Astrocyte (in vitro differentiated cells and primary cell): ENCODE measurements at regions not wholly inside any gene's neighbourhood (a gene's known extent, or its start where the extent isn't known, plus 50 kb on each side); places are given as distances from the start of the nearest gene placed in this dataset.

Experiments
- DNase-seq: peaks from one replicate; pipeline ENCODE4 v3.0.0-alpha.2; 2010; ENCODE audit warnings: low read depth
- FAIRE-seq: peaks from 2 replicates; lab custom pipeline; 2011; peaks lifted over from hg19 to GRCh38; lab: Jason Lieb, UNC
- H2AFZ ChIP-seq: 2 replicates; pipeline ENCODE4 v1.6.0; 2012; ENCODE audit warnings: low read depth, low read length, inconsistent platforms
- H3K27ac ChIP-seq: 2 replicates; pipeline ENCODE4 v1.5.1; 2011; ENCODE audit warnings: low read depth, low read length, inconsistent platforms
- H3K27me3 ChIP-seq: 2 replicates; pipeline ENCODE4 v1.6.0; 2011; ENCODE audit warnings: low read length, inconsistent platforms; ENCODE audit not compliant: insufficient read depth
- H3K36me3 ChIP-seq: 2 replicates; pipeline ENCODE4 v1.5.1; 2011; ENCODE audit warnings: low read length, inconsistent platforms; ENCODE audit not compliant: insufficient read depth
- H3K4me1 ChIP-seq: 2 replicates; pipeline ENCODE4 v1.5.1; 2011; ENCODE audit warnings: low read length, inconsistent platforms; ENCODE audit not compliant: insufficient read depth
- H3K4me2 ChIP-seq: 2 replicates; pipeline ENCODE4 v1.6.0; 2012; ENCODE audit warnings: low read length, inconsistent platforms
- H3K4me3 ChIP-seq: 2 replicates; pipeline ENCODE4 v1.5.1; 2011; ENCODE audit warnings: low read depth, mild to moderate bottlenecking, low read length, inconsistent platforms; ENCODE audit not compliant: insufficient read depth
- H3K79me2 ChIP-seq: 2 replicates; pipeline ENCODE4 v1.6.0; 2012; ENCODE audit warnings: mild to moderate bottlenecking, low read length, inconsistent platforms; ENCODE audit not compliant: insufficient read depth
- H3K9ac ChIP-seq: 2 replicates; pipeline ENCODE4 v1.6.0; 2012; ENCODE audit warnings: mild to moderate bottlenecking, low read length, inconsistent platforms
- H3K9me3 ChIP-seq: 2 replicates; pipeline ENCODE4 v1.5.1; 2012; ENCODE audit warnings: low read depth, mild to moderate bottlenecking, low read length, inconsistent platforms; ENCODE audit not compliant: insufficient read depth
- H4K20me1 ChIP-seq: 2 replicates; pipeline ENCODE4 v1.6.0; 2012; ENCODE audit warnings: low read length, inconsistent platforms; ENCODE audit not compliant: insufficient read depth
- H3K27ac Mint-ChIP-seq: one replicate; pipeline ENCODE4 v1.8.0; 2021; ENCODE audit warnings: mild to moderate bottlenecking, mixed read lengths; ENCODE audit not compliant: unreplicated experiment
- H3K27me3 Mint-ChIP-seq: one replicate; pipeline ENCODE4 v1.8.0; 2021; ENCODE audit warnings: low read depth, mixed read lengths; ENCODE audit not compliant: unreplicated experiment
- H3K36me3 Mint-ChIP-seq: one replicate; pipeline ENCODE4 v1.8.0; 2021; ENCODE audit warnings: low read depth, mixed read lengths; ENCODE audit not compliant: unreplicated experiment
- H3K4me1 Mint-ChIP-seq: one replicate; pipeline ENCODE4 v1.8.0; 2021; ENCODE audit warnings: low read depth, mixed read lengths; ENCODE audit not compliant: unreplicated experiment
- H3K4me3 Mint-ChIP-seq: one replicate; pipeline ENCODE4 v1.8.0; 2021; ENCODE audit warnings: mild to moderate bottlenecking, moderate library complexity, mixed read lengths; ENCODE audit not compliant: unreplicated experiment
- H3K9me3 Mint-ChIP-seq: one replicate; pipeline ENCODE4 v1.8.0; 2021; ENCODE audit warnings: mild to moderate bottlenecking, mixed read lengths; ENCODE audit not compliant: unreplicated experiment
- CTCF ChIP-seq: IDR thresholded peaks from 2 replicates; pipeline ENCODE4 v1.5.1; 2011; ENCODE audit warnings: low read depth, mild to moderate bottlenecking, inconsistent platforms, low read length, moderate library complexity; ENCODE audit not compliant: insufficient read depth
- EZH2 ChIP-seq: IDR thresholded peaks from 2 replicates; pipeline ENCODE4 v1.6.1; 2012; ENCODE audit warnings: mild to moderate bottlenecking, low read length, inconsistent platforms; ENCODE audit not compliant: insufficient read depth

- no peak overlapping the region for H3K9ac ChIP-seq
- H3K4me2 ChIP-seq = no peak overlapping the region
- FAIRE-seq (no peak), DNase-seq (no peak)
- no peaks in the 10 kb centered on the region for H3K4me1 ChIP-seq
- Mint-ChIP-seq H3K4me3 (no peak overlapping the region), H3K27ac (no peak overlapping the region), H3K9me3 (peaks cover 3% of the 10 kb centered on the region), H3K36me3 (no peaks in the 10 kb centered on the region), H3K4me1 (peaks cover 15% of the 10 kb centered on the region), H3K27me3 (no peaks in the 10 kb centered on the region)
- no peak overlapping the region for H3K4me3 ChIP-seq
- no peak overlapping the region for H3K27ac ChIP-seq
- no peaks in the 10 kb centered on the region for H3K27me3 ChIP-seq
- H4K20me1 ChIP-seq = no peaks in the 10 kb centered on the region
- no peaks in the 10 kb centered on the region for H3K79me2 ChIP-seq
- no peaks in the 10 kb centered on the region for H3K36me3 ChIP-seq
- H3K9me3 ChIP-seq = no peaks in the 10 kb centered on the region
- no peak overlapping the region for H2AFZ ChIP-seq
- TF ChIP-seq CTCF (no peak), EZH2 (no peak)
Measured at GRCh38 chr4:188455062-188455752, 316.0 kb downstream of the TRIML1 start.

- Mint-ChIP-seq H3K27me3 (no peaks in the 10 kb centered on the region), H3K27ac (no peak overlapping the region), H3K4me3 (no peak overlapping the region), H3K4me1 (peaks cover 5% of the 10 kb centered on the region), H3K36me3 (no peaks in the 10 kb centered on the region), H3K9me3 (peaks cover 9% of the 10 kb centered on the region)
- Histone ChIP-seq H4K20me1 (no peaks in the 10 kb centered on the region), H3K4me2 (no peak overlapping the region), H3K9me3 (no peaks in the 10 kb centered on the region), H3K9ac (no peak overlapping the region), H3K36me3 (no peaks in the 10 kb centered on the region), H2AFZ (no peak overlapping the region), H3K27ac (no peak overlapping the region), H3K4me1 (no peaks in the 10 kb centered on the region), H3K4me3 (no peak overlapping the region), H3K79me2 (no peaks in the 10 kb centered on the region), H3K27me3 (no peaks in the 10 kb centered on the region)
- DNase-seq = no peak
- no peak for FAIRE-seq
- no peak for TF ChIP-seq CTCF
Measured at GRCh38 chr4:188459381-188459780, 320.1 kb downstream of the TRIML1 start.

GRCh38 chr4:188463909-188464308 lies 324.7 kb downstream of the TRIML1 start:
- no peaks in the 10 kb centered on the region for H4K20me1 ChIP-seq
- no peak for TF ChIP-seq CTCF
- TF ChIP-seq EZH2 = no peak
- no peak overlapping the region for H2AFZ ChIP-seq
- no peaks in the 10 kb centered on the region for H3K27me3 ChIP-seq
- no peaks in the 10 kb centered on the region for H3K9me3 ChIP-seq
- H3K79me2 ChIP-seq = no peaks in the 10 kb centered on the region
- DNase-seq (no peak), FAIRE-seq (no peak)
- no peak overlapping the region for H3K27ac ChIP-seq
- Mint-ChIP-seq H3K27me3 (no peaks in the 10 kb centered on the region), H3K36me3 (no peaks in the 10 kb centered on the region), H3K27ac (no peak overlapping the region), H3K4me3 (no peak overlapping the region), H3K9me3 (peaks cover 6% of the 10 kb centered on the region), H3K4me1 (no peaks in the 10 kb centered on the region)
- H3K4me3 ChIP-seq = no peak overlapping the region
- no peaks in the 10 kb centered on the region for H3K36me3 ChIP-seq
- H3K4me1 ChIP-seq = no peaks in the 10 kb centered on the region
- H3K4me2 ChIP-seq = no peak overlapping the region
- no peak overlapping the region for H3K9ac ChIP-seq
